ENCODE measurements at regions not wholly inside any gene's neighbourhood (a gene's known extent, or its start where the extent isn't known, plus 50 kb on each side); places are given as distances from the start of the nearest gene placed in this dataset.

DNA sequence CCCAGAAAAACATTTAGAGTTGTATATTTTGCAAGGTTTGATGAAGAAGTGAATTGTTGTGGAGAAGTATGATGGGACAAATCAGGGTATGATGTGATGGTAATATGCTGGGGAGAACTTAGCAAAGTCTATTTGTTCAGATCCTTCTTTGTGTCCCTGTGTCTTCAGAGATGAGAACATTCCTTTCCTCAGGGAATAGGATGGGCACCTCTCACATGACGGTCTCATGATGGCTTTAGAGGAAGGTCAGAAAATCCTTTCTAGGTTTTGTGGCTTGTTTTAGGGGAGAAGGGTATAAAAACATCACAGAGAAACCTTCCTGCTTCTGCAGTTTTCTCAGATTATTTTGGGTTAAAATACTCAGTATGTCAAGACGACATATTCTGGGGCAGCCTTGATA is 171.3 kb upstream of the NRIP1 start:
- Histone ChIP-seq H4K20me1 (ENCODE audit: insufficient read depth, low read length, poor library complexity, severe bottlenecking) (no peaks in the 10 kb centered on the region), H3K27me3 (ENCODE audit: insufficient read depth, low read length, poor library complexity, severe bottlenecking) (no peaks in the 10 kb centered on the region), H3K9me2 (replicated peaks; ENCODE audit: low read depth, low read length) (no peaks in the 10 kb centered on the region), H3K9ac (ENCODE audit: low read depth, low read length, poor library complexity, severe bottlenecking) (no peak overlapping the region), H2AFZ (ENCODE audit: low read length) (no peak overlapping the region), H3K79me2 (ENCODE audit: insufficient read depth, low read length) (no peaks in the 10 kb centered on the region), H3F3A (ENCODE audit: low read depth) (no peaks in the 10 kb centered on the region), H3K4me3 (ENCODE audit: low read length, poor library complexity, severe bottlenecking) (no peak overlapping the region), H3K36me3 (ENCODE audit: insufficient read depth, low read length) (no peaks in the 10 kb centered on the region), H3K4me2 (ENCODE audit: low read depth, low read length, poor library complexity, severe bottlenecking) (no peak overlapping the region), H3K9me3 (ENCODE audit: insufficient read depth, low read depth, low read length) (no peaks in the 10 kb centered on the region), H3K4me1 (ENCODE audit: insufficient read depth, low read length, poor library complexity, severe bottlenecking) (no peaks in the 10 kb centered on the region)
- TF ChIP-seq, protein P1, sequence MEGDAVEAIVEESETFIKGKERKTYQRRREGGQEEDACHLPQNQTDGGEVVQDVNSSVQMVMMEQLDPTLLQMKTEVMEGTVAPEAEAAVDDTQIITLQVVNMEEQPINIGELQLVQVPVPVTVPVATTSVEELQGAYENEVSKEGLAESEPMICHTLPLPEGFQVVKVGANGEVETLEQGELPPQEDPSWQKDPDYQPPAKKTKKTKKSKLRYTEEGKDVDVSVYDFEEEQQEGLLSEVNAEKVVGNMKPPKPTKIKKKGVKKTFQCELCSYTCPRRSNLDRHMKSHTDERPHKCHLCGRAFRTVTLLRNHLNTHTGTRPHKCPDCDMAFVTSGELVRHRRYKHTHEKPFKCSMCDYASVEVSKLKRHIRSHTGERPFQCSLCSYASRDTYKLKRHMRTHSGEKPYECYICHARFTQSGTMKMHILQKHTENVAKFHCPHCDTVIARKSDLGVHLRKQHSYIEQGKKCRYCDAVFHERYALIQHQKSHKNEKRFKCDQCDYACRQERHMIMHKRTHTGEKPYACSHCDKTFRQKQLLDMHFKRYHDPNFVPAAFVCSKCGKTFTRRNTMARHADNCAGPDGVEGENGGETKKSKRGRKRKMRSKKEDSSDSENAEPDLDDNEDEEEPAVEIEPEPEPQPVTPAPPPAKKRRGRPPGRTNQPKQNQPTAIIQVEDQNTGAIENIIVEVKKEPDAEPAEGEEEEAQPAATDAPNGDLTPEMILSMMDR (conservative IDR thresholded peaks at IDR 0.05; ENCODE audit: low read length) = no peak
- TF ChIP-seq EZH2phosphoT487 (IDR thresholded peaks at IDR 0.05; ENCODE audit: borderline replicate concordance) = no peak

DNA sequence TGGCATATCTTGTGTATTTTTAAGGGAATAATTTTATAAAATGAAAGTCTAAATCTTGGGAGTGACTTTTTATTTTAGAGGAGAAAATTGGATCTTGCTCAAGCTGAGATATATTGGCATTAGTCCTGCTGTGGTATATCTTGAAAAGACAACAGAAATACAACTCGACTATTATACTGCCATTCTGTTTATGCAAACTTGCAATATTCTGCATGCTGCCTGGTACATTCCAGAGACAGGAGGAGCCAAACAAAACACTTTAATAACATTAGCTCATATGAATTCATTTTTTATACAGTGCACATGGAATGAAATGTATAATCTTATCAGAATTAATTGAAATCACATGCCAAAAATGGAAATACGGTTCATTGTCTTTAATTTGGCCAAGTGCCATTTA is 176.0 kb upstream of the NRIP1 start:
- Histone ChIP-seq H3F3A (ENCODE audit: low read depth) (no peaks in the 10 kb centered on the region), H3K36me3 (ENCODE audit: insufficient read depth, low read length) (no peaks in the 10 kb centered on the region), H3K4me2 (ENCODE audit: low read depth, low read length, poor library complexity, severe bottlenecking) (no peak overlapping the region), H2AFZ (ENCODE audit: low read length) (no peak overlapping the region), H3K4me1 (ENCODE audit: insufficient read depth, low read length, poor library complexity, severe bottlenecking) (peaks cover 14% of the 10 kb centered on the region), H3K4me3 (ENCODE audit: low read length, poor library complexity, severe bottlenecking) (no peak overlapping the region), H3K27me3 (ENCODE audit: insufficient read depth, low read length, poor library complexity, severe bottlenecking) (no peaks in the 10 kb centered on the region), H3K9ac (ENCODE audit: low read depth, low read length, poor library complexity, severe bottlenecking) (no peak overlapping the region), H3K79me2 (ENCODE audit: insufficient read depth, low read length) (no peaks in the 10 kb centered on the region), H4K20me1 (ENCODE audit: insufficient read depth, low read length, poor library complexity, severe bottlenecking) (no peaks in the 10 kb centered on the region), H3K9me2 (replicated peaks; ENCODE audit: low read depth, low read length) (no peaks in the 10 kb centered on the region), H3K9me3 (ENCODE audit: insufficient read depth, low read depth, low read length) (no peaks in the 10 kb centered on the region)
- TF ChIP-seq, protein P1 (conservative IDR thresholded peaks at IDR 0.05; ENCODE audit: low read length) = no peak
- no peak for TF ChIP-seq EZH2phosphoT487 (IDR thresholded peaks at IDR 0.05; ENCODE audit: borderline replicate concordance)

DNA sequence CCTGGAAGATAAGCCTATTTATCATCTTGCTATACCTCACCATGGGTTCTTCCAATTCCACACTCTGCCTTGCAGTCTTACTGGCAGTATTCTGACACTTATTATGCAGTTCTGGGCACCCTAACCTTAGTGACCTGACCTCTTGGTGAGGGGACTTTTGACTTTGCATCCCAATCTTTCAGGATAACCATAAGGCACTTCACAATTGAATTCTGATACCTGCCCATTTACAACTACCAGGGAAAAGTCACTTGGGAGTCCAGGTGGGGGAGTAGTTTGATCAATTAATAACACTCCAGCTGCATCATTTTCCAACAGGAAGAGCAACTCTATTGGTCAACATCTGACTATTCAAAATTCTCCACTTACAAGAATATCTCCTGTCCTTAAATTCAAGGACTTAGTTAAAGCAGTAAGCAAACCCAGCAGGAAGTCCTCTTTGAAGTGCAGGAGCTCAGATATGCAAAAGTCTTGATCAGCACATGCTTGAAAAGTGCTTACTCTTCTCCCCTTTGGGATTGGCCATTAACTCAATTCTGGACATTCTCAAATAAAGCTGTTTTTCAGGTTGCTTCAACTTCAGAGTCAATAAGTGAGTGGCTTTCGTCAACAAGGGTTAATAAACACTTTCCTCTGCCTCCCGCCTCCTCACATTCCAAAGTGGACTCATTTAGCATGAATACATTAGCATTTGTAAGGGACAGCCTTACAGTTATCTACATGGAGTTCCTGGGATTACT is 177.4 kb upstream of the NRIP1 start:
- peaks cover 14% of the 10 kb centered on the region for H3K4me1 ChIP-seq (ENCODE audit: insufficient read depth, low read length, poor library complexity, severe bottlenecking)
- H3K4me2 ChIP-seq (ENCODE audit: low read depth, low read length, poor library complexity, severe bottlenecking) = no peak overlapping the region
- no peaks in the 10 kb centered on the region for H3K27me3 ChIP-seq (ENCODE audit: insufficient read depth, low read length, poor library complexity, severe bottlenecking)
- no peak for TF ChIP-seq EZH2phosphoT487 (IDR thresholded peaks at IDR 0.05; ENCODE audit: borderline replicate concordance)
- TF ChIP-seq, protein P1 (conservative IDR thresholded peaks at IDR 0.05; ENCODE audit: low read length) = peak; percentile 38
- H3K9me3 ChIP-seq (ENCODE audit: insufficient read depth, low read depth, low read length) = no peaks in the 10 kb centered on the region
- H3K9ac ChIP-seq (ENCODE audit: low read depth, low read length, poor library complexity, severe bottlenecking) = no peak overlapping the region
- no peaks in the 10 kb centered on the region for H3F3A ChIP-seq (ENCODE audit: low read depth)
- no peak overlapping the region for H2AFZ ChIP-seq (ENCODE audit: low read length)
- no peaks in the 10 kb centered on the region for H3K9me2 ChIP-seq (replicated peaks; ENCODE audit: low read depth, low read length)
- H3K79me2 ChIP-seq (ENCODE audit: insufficient read depth, low read length) = no peaks in the 10 kb centered on the region
- no peaks in the 10 kb centered on the region for H3K36me3 ChIP-seq (ENCODE audit: insufficient read depth, low read length)
- no peaks in the 10 kb centered on the region for H4K20me1 ChIP-seq (ENCODE audit: insufficient read depth, low read length, poor library complexity, severe bottlenecking)
- no peak overlapping the region for H3K4me3 ChIP-seq (ENCODE audit: low read length, poor library complexity, severe bottlenecking)
